Immature natural killer cell (primary cell): ENCODE measurements at regions not wholly inside any gene's neighbourhood (a gene's known extent, or its start where the extent isn't known, plus 50 kb on each side); places are given as distances from the start of the nearest gene placed in this dataset.
"Not testable (repeated sequence)": the region's sequence is repeated elsewhere in the genome, so short reads cannot be mapped to it uniquely, and the experiment has no call there.

ENCODE experiments used
- DNase-seq, 3 donors: peaks; one replicate each; pipeline ENCODE4 v3.0.0; 2022; ENCODE audit warnings: mixed read lengths in 1 of 3
- H3K27ac Mint-ChIP-seq, 6 donors: one replicate each; pipeline ENCODE4 v1.8.0; 2020; ENCODE audit warnings: mixed read lengths in 6 of 6, mild to moderate bottlenecking in 5 of 6, inconsistent platforms in 4 of 6, moderate library complexity in 3 of 6
- H3K27me3 Mint-ChIP-seq, 3 donors: one replicate each; pipeline ENCODE4 v1.8.0; 2020 to 2021; ENCODE audit warnings: low read depth in 3 of 3, mild to moderate bottlenecking in 3 of 3, mixed read lengths in 3 of 3, moderate library complexity in 3 of 3, inconsistent platforms in 1 of 3
- H3K36me3 Mint-ChIP-seq, 3 donors: one replicate each; pipeline ENCODE4 v1.8.0; 2020; ENCODE audit warnings: mixed read lengths in 3 of 3, inconsistent platforms in 2 of 3, mild to moderate bottlenecking in 2 of 3
- H3K4me1 Mint-ChIP-seq, 2 donors: one replicate each; pipeline ENCODE4 v1.8.0; 2020; ENCODE audit warnings: inconsistent platforms in 2 of 2, mild to moderate bottlenecking in 2 of 2, mixed read lengths in 2 of 2, moderate library complexity in 1 of 2
- H3K4me3 Mint-ChIP-seq, 5 donors: one replicate each; pipeline ENCODE4 v1.8.0; 2020; ENCODE audit warnings: mild to moderate bottlenecking in 5 of 5, mixed read lengths in 5 of 5, inconsistent platforms in 3 of 5, moderate library complexity in 3 of 5
- H3K9me3 Mint-ChIP-seq, 6 donors: one replicate each; pipeline ENCODE4 v1.8.0; 2020; ENCODE audit warnings: mild to moderate bottlenecking in 6 of 6, mixed read lengths in 6 of 6, inconsistent platforms in 4 of 6, moderate library complexity in 3 of 6

- DNase-seq, H3K9me3 Mint-ChIP-seq, H3K27ac Mint-ChIP-seq, H3K36me3 Mint-ChIP-seq, H3K4me1 Mint-ChIP-seq, H3K4me3 Mint-ChIP-seq: not testable (repeated sequence)
- peaks cover 2 to 11% (median 2%) of the 10 kb centered on the region in 3 donors for H3K27me3 Mint-ChIP-seq
Measured at GRCh38 chr12:105609001-105609400, 278.5 kb downstream of the C12orf75 start.

GRCh38 chr12:105610459-105610858 is 280.0 kb downstream of the C12orf75 start:
- no peak for DNase-seq
- H3K27me3 Mint-ChIP-seq = peaks cover 0 to 11% (median 2%) of the 10 kb centered on the region in 3 donors
- no peak overlapping the region for H3K4me3 Mint-ChIP-seq
- no peaks in the 10 kb centered on the region for H3K9me3 Mint-ChIP-seq
- H3K27ac Mint-ChIP-seq = no peak overlapping the region
- no peaks in the 10 kb centered on the region for H3K36me3 Mint-ChIP-seq
- no peaks in the 10 kb centered on the region for H3K4me1 Mint-ChIP-seq

DNA sequence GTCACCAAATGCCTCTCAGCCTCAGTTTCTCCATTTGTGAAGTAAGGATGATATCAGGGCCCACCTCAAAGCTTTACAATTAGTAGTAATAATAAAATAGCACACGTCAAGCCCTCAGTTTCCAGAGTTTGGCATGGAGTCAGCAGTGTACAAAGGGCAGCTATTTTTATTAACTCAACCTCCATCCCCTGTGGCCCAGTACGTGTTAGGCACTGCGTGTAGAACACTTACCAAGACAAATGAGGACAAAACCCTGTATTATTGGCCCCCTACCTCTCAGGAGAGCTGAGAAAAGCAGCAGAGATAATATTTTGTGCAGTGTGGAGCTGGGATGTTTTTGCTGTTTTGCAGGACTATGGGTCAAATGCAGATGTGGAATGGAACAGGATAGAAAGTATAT is 280.8 kb downstream of the C12orf75 start:
- no peak overlapping the region for H3K4me3 Mint-ChIP-seq
- no peaks in the 10 kb centered on the region for H3K36me3 Mint-ChIP-seq
- DNase-seq = no peak
- no peaks in the 10 kb centered on the region for H3K4me1 Mint-ChIP-seq
- H3K27ac Mint-ChIP-seq = no peak overlapping the region
- no peaks in the 10 kb centered on the region for H3K9me3 Mint-ChIP-seq
- peaks cover 0 to 8% (median 2%) of the 10 kb centered on the region in 3 donors for H3K27me3 Mint-ChIP-seq

DNA sequence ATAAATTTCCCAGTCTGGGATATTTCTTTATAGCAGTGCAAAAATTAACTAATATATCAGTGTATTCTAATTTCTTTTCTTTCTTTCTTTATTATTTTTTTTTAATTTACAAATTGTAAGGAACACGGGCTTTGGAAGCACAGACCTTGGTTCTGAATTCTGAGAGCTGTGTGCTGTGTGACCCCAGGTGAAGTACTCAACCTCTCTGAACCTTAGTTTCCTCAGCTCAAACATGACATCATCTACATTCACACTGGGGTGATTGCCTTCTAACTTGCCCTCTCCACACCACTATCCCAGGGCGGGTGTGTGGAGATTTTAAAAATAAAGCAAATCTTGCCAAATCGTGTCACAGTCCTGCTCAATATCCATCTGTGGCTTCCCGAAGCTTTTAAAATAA is 282.8 kb downstream of the C12orf75 start:
- no peak overlapping the region for H3K4me3 Mint-ChIP-seq

DNA sequence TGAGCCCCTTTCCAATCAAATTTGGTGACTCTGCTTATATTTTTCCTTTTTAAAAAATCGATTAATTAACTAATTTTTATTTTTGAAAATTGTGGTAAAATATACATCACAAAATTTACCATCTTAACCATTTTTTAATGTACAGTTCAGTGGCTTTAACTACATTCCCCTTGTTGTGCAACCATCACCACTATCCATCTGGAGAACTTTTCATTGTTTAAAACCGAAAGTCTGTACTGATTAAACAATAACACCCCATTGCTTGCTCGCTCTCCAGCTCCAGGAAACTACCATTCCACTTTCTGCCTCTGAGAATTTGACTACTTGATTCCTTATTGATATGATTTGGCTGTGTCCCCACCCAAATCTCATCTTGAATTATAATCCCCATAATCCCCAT is 283.4 kb downstream of the C12orf75 start:
- H3K27me3 Mint-ChIP-seq = peaks cover 0 to 9% (median 2%) of the 10 kb centered on the region in 3 donors
- no peak overlapping the region for H3K27ac Mint-ChIP-seq
- no peak for DNase-seq
- no peaks in the 10 kb centered on the region for H3K36me3 Mint-ChIP-seq
- H3K4me3 Mint-ChIP-seq = no peak overlapping the region
- H3K9me3 Mint-ChIP-seq = no peaks in the 10 kb centered on the region
- no peaks in the 10 kb centered on the region for H3K4me1 Mint-ChIP-seq

More for the DNA sequence above, 282.8 kb downstream of the C12orf75 start:
- Mint-ChIP-seq H3K27ac (no peak overlapping the region), H3K27me3 (peaks cover 0 to 9% (median 2%) of the 10 kb centered on the region in 3 donors), H3K9me3 (no peaks in the 10 kb centered on the region), H3K36me3 (no peaks in the 10 kb centered on the region), H3K4me1 (no peaks in the 10 kb centered on the region)
- DNase-seq = no peak

DNA sequence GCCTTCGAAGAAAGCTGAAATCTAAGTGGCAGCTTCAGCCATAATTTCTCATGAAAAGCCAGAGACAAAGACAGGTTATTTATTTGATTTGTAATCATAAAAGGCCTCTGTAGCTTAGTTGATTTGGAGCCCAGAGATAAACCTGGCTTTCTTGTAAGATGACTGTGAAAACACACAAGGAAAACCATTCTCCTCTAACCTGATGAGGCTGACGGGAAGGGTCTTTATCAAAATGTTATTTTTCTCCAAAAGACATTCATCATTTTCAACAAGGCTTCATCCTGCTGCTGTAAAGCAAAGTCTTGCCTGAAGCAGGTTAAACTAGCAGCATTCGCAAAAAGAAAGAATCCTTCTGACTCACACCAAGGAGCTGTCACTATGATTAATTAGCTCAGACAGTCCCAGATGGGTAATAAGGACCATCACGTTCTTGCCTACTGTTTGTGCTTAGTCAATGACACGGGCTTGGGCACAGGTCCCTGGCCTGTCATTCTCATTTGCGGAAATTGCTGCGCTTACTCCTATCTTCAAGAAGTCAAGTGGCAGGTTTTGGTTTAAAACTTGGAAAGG is 286.6 kb downstream of the C12orf75 start:
- no peaks in the 10 kb centered on the region for H3K36me3 Mint-ChIP-seq
- H3K4me1 Mint-ChIP-seq = no peaks in the 10 kb centered on the region
- H3K9me3 Mint-ChIP-seq = no peaks in the 10 kb centered on the region
- H3K27me3 Mint-ChIP-seq = peaks cover 0 to 6% (median 2%) of the 10 kb centered on the region in 3 donors
- H3K4me3 Mint-ChIP-seq = no peak overlapping the region
- no peak for DNase-seq
- no peak overlapping the region for H3K27ac Mint-ChIP-seq

DNA sequence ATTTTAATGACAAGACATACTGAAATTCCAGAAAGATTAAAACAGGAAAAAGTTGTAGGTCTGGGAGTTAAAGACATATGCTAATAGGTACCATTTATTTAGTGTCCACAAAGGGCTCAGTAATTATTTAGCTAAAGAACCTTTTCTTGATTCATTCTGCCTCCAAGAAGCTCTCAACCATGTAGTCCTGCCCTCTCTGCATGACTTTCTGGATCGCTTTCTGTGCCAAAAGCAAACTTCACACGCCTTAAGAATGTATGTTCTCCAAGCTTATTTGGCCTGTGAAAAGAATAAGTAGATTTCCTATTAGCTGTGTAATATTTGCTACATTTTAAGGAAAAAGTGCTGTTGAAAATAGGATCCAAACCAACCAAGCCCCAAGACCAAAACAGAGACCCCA is 291.7 kb downstream of the C12orf75 start:
- H3K9me3 Mint-ChIP-seq = no peaks in the 10 kb centered on the region
- peaks cover 2 to 6% (median 5%) of the 10 kb centered on the region in 3 donors for H3K27me3 Mint-ChIP-seq
- DNase-seq = no peak
- H3K27ac Mint-ChIP-seq = no peak overlapping the region
- H3K36me3 Mint-ChIP-seq = no peaks in the 10 kb centered on the region
- no peaks in the 10 kb centered on the region for H3K4me1 Mint-ChIP-seq
- no peak overlapping the region for H3K4me3 Mint-ChIP-seq

- peaks cover 2 to 6% (median 2%) of the 10 kb centered on the region in 3 donors for H3K27me3 Mint-ChIP-seq
- H3K4me3 Mint-ChIP-seq = no peak overlapping the region
- no peaks in the 10 kb centered on the region for H3K4me1 Mint-ChIP-seq
- H3K27ac Mint-ChIP-seq = no peak overlapping the region
- no peaks in the 10 kb centered on the region for H3K36me3 Mint-ChIP-seq
- peaks cover 0 to 2% (median 0%) of the 10 kb centered on the region in 6 donors for H3K9me3 Mint-ChIP-seq
- no peak for DNase-seq
Measured at GRCh38 chr12:105622846-105623736, 292.6 kb downstream of the C12orf75 start.

DNA sequence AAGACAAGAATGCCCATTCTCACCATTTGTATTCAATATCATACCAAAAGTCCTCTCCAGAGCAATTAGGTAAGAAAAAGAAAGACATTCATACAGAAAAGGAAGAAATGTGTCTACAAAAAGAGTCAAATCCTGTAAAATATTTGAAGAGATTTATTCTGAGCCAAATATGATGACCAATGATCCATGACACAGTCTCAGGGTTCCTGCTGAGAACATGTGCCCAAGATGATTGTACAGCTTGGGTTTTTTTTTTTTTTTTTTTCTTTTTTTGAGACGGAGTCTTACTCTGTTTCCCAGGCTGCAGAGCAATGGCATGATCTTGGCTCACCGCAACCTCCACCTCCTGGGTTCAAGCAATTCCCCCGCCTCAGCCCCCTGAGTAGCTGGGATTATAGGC is 296.2 kb downstream of the C12orf75 start:
- Mint-ChIP-seq H3K36me3 (no peaks in the 10 kb centered on the region), H3K4me1 (no peaks in the 10 kb centered on the region), H3K27ac (no peak overlapping the region), H3K4me3 (no peak overlapping the region), H3K27me3 (peaks cover 2 to 6% (median 2%) of the 10 kb centered on the region in 3 donors), H3K9me3 (peaks cover 0 to 2% (median 0%) of the 10 kb centered on the region in 6 donors)
- DNase-seq = no peak

- Mint-ChIP-seq H3K9me3 (peaks cover 0 to 9% (median 3%) of the 10 kb centered on the region in 6 donors), H3K27ac (no peak overlapping the region), H3K36me3 (no peaks in the 10 kb centered on the region), H3K27me3 (no peaks in the 10 kb centered on the region), H3K4me1 (no peaks in the 10 kb centered on the region), H3K4me3 (no peak overlapping the region)
- no peak for DNase-seq
Measured at GRCh38 chr12:105637470-105637869, 307.0 kb downstream of the C12orf75 start.

DNA sequence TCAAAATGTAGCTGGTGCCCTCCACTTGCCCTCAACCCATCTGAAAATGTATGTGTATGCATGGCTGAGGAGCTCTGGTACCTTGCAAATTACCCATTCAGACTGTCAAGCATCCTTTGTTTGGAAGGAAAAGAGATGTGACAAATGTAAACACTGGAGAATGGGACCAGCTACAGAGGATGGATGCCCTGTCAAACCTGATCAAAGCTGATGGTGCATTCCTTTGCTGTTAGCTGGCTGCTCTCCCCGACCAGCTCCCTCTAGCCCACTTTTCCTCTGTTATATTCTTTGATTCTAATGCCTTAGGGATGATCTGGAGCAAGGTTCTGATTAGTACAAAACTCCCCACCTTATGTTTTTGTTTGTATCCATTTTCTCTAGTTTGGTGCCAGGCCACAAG is 310.3 kb downstream of the C12orf75 start:
- Mint-ChIP-seq H3K4me1 (no peaks in the 10 kb centered on the region), H3K27ac (no peak overlapping the region), H3K9me3 (peaks cover 0 to 4% (median 2%) of the 10 kb centered on the region in 6 donors), H3K4me3 (no peak overlapping the region), H3K36me3 (no peaks in the 10 kb centered on the region), H3K27me3 (peaks cover 0 to 2% (median 0%) of the 10 kb centered on the region in 3 donors)
- DNase-seq = no peak

- Mint-ChIP-seq H3K27me3 (peaks cover 0 to 2% (median 0%) of the 10 kb centered on the region in 3 donors), H3K36me3 (no peaks in the 10 kb centered on the region), H3K4me1 (no peaks in the 10 kb centered on the region), H3K4me3 (no peak overlapping the region), H3K27ac (no peak overlapping the region), H3K9me3 (peaks cover 0 to 4% (median 1%) of the 10 kb centered on the region in 6 donors)
- no peak for DNase-seq
Measured at GRCh38 chr12:105641749-105642148, 311.3 kb downstream of the C12orf75 start.

- no peak for DNase-seq
- Mint-ChIP-seq H3K36me3 (no peaks in the 10 kb centered on the region), H3K27me3 (peaks cover 0 to 2% (median 1%) of the 10 kb centered on the region in 3 donors), H3K9me3 (peaks cover 0 to 4% (median 0%) of the 10 kb centered on the region in 6 donors), H3K4me3 (no peak overlapping the region), H3K4me1 (no peaks in the 10 kb centered on the region), H3K27ac (no peak overlapping the region)
Measured at GRCh38 chr12:105644770-105645169, 314.3 kb downstream of the C12orf75 start.

DNA sequence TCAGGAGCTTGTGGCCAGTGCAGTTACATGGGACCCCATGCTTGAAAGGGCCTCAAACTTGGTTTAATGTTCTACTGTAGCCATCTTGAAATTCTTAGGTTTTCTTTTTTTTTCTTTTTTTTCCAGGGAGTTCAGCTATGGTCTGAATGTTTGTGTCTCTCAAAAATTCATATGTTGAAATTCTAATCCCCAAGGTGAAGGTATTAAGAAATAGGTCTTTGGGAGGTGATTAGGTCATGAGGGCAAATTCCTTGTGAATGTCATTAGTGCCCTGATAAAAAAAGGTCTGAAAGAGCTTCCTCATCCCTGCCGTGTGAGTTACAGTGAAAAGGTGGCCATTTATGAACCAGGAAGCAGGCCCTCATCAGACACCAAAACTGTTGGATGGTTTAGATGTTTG is 324.1 kb downstream of the C12orf75 start:
- Mint-ChIP-seq H3K4me3 (no peak overlapping the region), H3K4me1 (no peaks in the 10 kb centered on the region), H3K27me3 (peaks cover 2 to 5% (median 3%) of the 10 kb centered on the region in 3 donors), H3K36me3 (no peaks in the 10 kb centered on the region), H3K27ac (no peak overlapping the region), H3K9me3 (peaks cover 0 to 3% (median 0%) of the 10 kb centered on the region in 6 donors)
- DNase-seq = no peak
